ENCODE measurements at regions not wholly inside any gene's neighbourhood (a gene's known extent, or its start where the extent isn't known, plus 50 kb on each side); places are given as distances from the start of the nearest gene placed in this dataset.

- Histone ChIP-seq H4K91ac (ENCODE audit: low read depth, low read length, poor library complexity) (no peak overlapping the region), H2AK5ac (ENCODE audit: low read depth, low read length) (no peak overlapping the region), H3K4ac (ENCODE audit: low read length) (no peak overlapping the region), H3K9ac (ENCODE audit: low read depth, low read length, poor library complexity) (no peak overlapping the region), H2BK5ac (ENCODE audit: low read length) (no peak overlapping the region), H2BK15ac (ENCODE audit: low read length) (no peak overlapping the region), H3K4me3 (ENCODE audit: low read length in 2 of 2) (no peak overlapping the region), H3K9me3 (replicated peaks in 1 of 2; ENCODE audit: control insufficient read depth in 2 of 2, insufficient read depth in 1 of 2, low read depth in 1 of 2, low read length in 2 of 2) (no peaks in the 10 kb centered on the region), H2AFZ (ENCODE audit: low read length) (no peak overlapping the region), H3K18ac (ENCODE audit: low read length) (no peak overlapping the region), H3K14ac (ENCODE audit: low read length) (no peak overlapping the region), H3K4me1 (ENCODE audit: control insufficient read depth in 2 of 2, insufficient read depth in 1 of 2, low read depth in 1 of 2, low read length in 2 of 2) (peaks cover 0 to 6% of the 10 kb centered on the region in 2 donors), H3K27me3 (ENCODE audit: control insufficient read depth in 3 of 3, insufficient read depth in 3 of 3, low read depth in 1 of 3, low read length in 3 of 3) (no peaks in the 10 kb centered on the region), H2BK12ac (ENCODE audit: low read length) (no peak overlapping the region), H3K4me2 (ENCODE audit: insufficient read depth, low read length, poor library complexity, severe bottlenecking) (no peak overlapping the region), H2BK120ac (ENCODE audit: low read depth, low read length) (no peak overlapping the region), H3K23ac (ENCODE audit: low read depth, low read length, poor library complexity) (no peak overlapping the region), H3K79me1 (ENCODE audit: low read depth, low read length) (no peaks in the 10 kb centered on the region), H3K36me3 (replicated peaks in 1 of 2; ENCODE audit: control insufficient read depth in 2 of 2, insufficient read depth in 2 of 2, low read length in 2 of 2) (no peaks in the 10 kb centered on the region), H3K27ac (replicated peaks; ENCODE audit: low read length) (no peak overlapping the region), H4K8ac (ENCODE audit: low read depth, low read length) (no peak overlapping the region)
- no peak for DNase-seq (ENCODE audit: low spot score)
- no CpG with 5 or more reads among the region's 3 CpGs for WGBS, 2 donors (ENCODE audit: extremely low coverage in 2 of 2, insufficient read length in 2 of 2, insufficient replicate concordance in 1 of 2)
These were observed 199.2 kb downstream of the FAM170A start for GRCh38 chr5:119828541-119828940.

- Histone ChIP-seq H3K27ac (replicated peaks; ENCODE audit: low read length) (no peak overlapping the region), H3K23ac (ENCODE audit: low read depth, low read length, poor library complexity) (no peak overlapping the region), H2BK15ac (ENCODE audit: low read length) (no peak overlapping the region), H3K79me1 (ENCODE audit: low read depth, low read length) (no peaks in the 10 kb centered on the region), H4K8ac (ENCODE audit: low read depth, low read length) (no peak overlapping the region), H3K4me2 (ENCODE audit: insufficient read depth, low read length, poor library complexity, severe bottlenecking) (no peak overlapping the region), H3K9me3 (replicated peaks in 1 of 2; ENCODE audit: control insufficient read depth in 2 of 2, insufficient read depth in 1 of 2, low read depth in 1 of 2, low read length in 2 of 2) (no peaks in the 10 kb centered on the region), H3K18ac (ENCODE audit: low read length) (no peak overlapping the region), H2BK12ac (ENCODE audit: low read length) (no peak overlapping the region), H3K36me3 (replicated peaks in 1 of 2; ENCODE audit: control insufficient read depth in 2 of 2, insufficient read depth in 2 of 2, low read length in 2 of 2) (no peaks in the 10 kb centered on the region), H2AFZ (ENCODE audit: low read length) (no peak overlapping the region), H3K9ac (ENCODE audit: low read depth, low read length, poor library complexity) (no peak overlapping the region), H3K27me3 (ENCODE audit: control insufficient read depth in 3 of 3, insufficient read depth in 3 of 3, low read depth in 1 of 3, low read length in 3 of 3) (no peaks in the 10 kb centered on the region), H3K4me1 (ENCODE audit: control insufficient read depth in 2 of 2, insufficient read depth in 1 of 2, low read depth in 1 of 2, low read length in 2 of 2) (peaks cover 0 to 6% of the 10 kb centered on the region in 2 donors), H2BK120ac (ENCODE audit: low read depth, low read length) (no peak overlapping the region), H3K4ac (ENCODE audit: low read length) (no peak overlapping the region), H3K4me3 (ENCODE audit: low read length in 2 of 2) (no peak overlapping the region), H3K14ac (ENCODE audit: low read length) (no peak overlapping the region), H2BK5ac (ENCODE audit: low read length) (no peak overlapping the region), H4K91ac (ENCODE audit: low read depth, low read length, poor library complexity) (no peak overlapping the region), H2AK5ac (ENCODE audit: low read depth, low read length) (no peak overlapping the region)
- no peak for DNase-seq (ENCODE audit: low spot score)
These were observed 200.0 kb downstream of the FAM170A start for GRCh38 chr5:119829341-119829740.

GRCh38 chr5:119833176-119833575 is 203.8 kb downstream of the FAM170A start:
- Histone ChIP-seq H3K27ac (replicated peaks; ENCODE audit: low read length) (no peak overlapping the region), H3K23ac (ENCODE audit: low read depth, low read length, poor library complexity) (no peak overlapping the region), H3K18ac (ENCODE audit: low read length) (no peak overlapping the region), H2AK5ac (ENCODE audit: low read depth, low read length) (no peak overlapping the region), H2BK5ac (ENCODE audit: low read length) (no peak overlapping the region), H3K36me3 (replicated peaks in 1 of 2; ENCODE audit: control insufficient read depth in 2 of 2, insufficient read depth in 2 of 2, low read length in 2 of 2) (no peaks in the 10 kb centered on the region), H4K91ac (ENCODE audit: low read depth, low read length, poor library complexity) (no peak overlapping the region), H3K9me3 (replicated peaks in 1 of 2; ENCODE audit: control insufficient read depth in 2 of 2, insufficient read depth in 1 of 2, low read depth in 1 of 2, low read length in 2 of 2) (no peaks in the 10 kb centered on the region), H3K14ac (ENCODE audit: low read length) (no peak overlapping the region), H2BK12ac (ENCODE audit: low read length) (no peak overlapping the region), H3K4me3 (ENCODE audit: low read length in 2 of 2) (no peak overlapping the region), H3K4me1 (ENCODE audit: control insufficient read depth in 2 of 2, insufficient read depth in 1 of 2, low read depth in 1 of 2, low read length in 2 of 2) (peaks cover 0 to 6% of the 10 kb centered on the region in 2 donors), H2BK120ac (ENCODE audit: low read depth, low read length) (no peak overlapping the region), H3K79me1 (ENCODE audit: low read depth, low read length) (no peaks in the 10 kb centered on the region), H3K4ac (ENCODE audit: low read length) (no peak overlapping the region), H3K4me2 (ENCODE audit: insufficient read depth, low read length, poor library complexity, severe bottlenecking) (no peak overlapping the region), H4K8ac (ENCODE audit: low read depth, low read length) (no peak overlapping the region), H3K9ac (ENCODE audit: low read depth, low read length, poor library complexity) (no peak overlapping the region), H2AFZ (ENCODE audit: low read length) (no peak overlapping the region), H2BK15ac (ENCODE audit: low read length) (no peak overlapping the region), H3K27me3 (ENCODE audit: control insufficient read depth in 3 of 3, insufficient read depth in 3 of 3, low read depth in 1 of 3, low read length in 3 of 3) (no peaks in the 10 kb centered on the region)
- no CpG with 5 or more reads among the region's 4 CpGs for WGBS, 2 donors (ENCODE audit: extremely low coverage in 2 of 2, insufficient read length in 2 of 2, insufficient replicate concordance in 1 of 2)
- DNase-seq (ENCODE audit: low spot score) = no peak

GRCh38 chr5:119840175-119840574 is 210.8 kb downstream of the FAM170A start:
- Histone ChIP-seq H3K9ac (ENCODE audit: low read depth, low read length, poor library complexity) (no peak overlapping the region), H3K4me2 (ENCODE audit: insufficient read depth, low read length, poor library complexity, severe bottlenecking) (no peak overlapping the region)

More at GRCh38 chr5:119840175-119840574, 210.8 kb downstream of the FAM170A start:
- H2BK5ac ChIP-seq (ENCODE audit: low read length) = no peak overlapping the region
- H3K27me3 ChIP-seq (ENCODE audit: control insufficient read depth in 3 of 3, insufficient read depth in 3 of 3, low read depth in 1 of 3, low read length in 3 of 3) = no peaks in the 10 kb centered on the region
- no peak for DNase-seq (ENCODE audit: low spot score)
- H3K23ac ChIP-seq (ENCODE audit: low read depth, low read length, poor library complexity) = no peak overlapping the region
- H2BK12ac ChIP-seq (ENCODE audit: low read length) = no peak overlapping the region
- H3K4me3 ChIP-seq (ENCODE audit: low read length in 2 of 2) = no peak overlapping the region
- no peak overlapping the region for H2BK120ac ChIP-seq (ENCODE audit: low read depth, low read length)
- no peaks in the 10 kb centered on the region for H3K4me1 ChIP-seq (ENCODE audit: control insufficient read depth in 2 of 2, insufficient read depth in 1 of 2, low read depth in 1 of 2, low read length in 2 of 2)
- H2AFZ ChIP-seq (ENCODE audit: low read length) = no peak overlapping the region
- no peaks in the 10 kb centered on the region for H3K9me3 ChIP-seq (replicated peaks in 1 of 2; ENCODE audit: control insufficient read depth in 2 of 2, insufficient read depth in 1 of 2, low read depth in 1 of 2, low read length in 2 of 2)
- H2AK5ac ChIP-seq (ENCODE audit: low read depth, low read length) = no peak overlapping the region
- no peak overlapping the region for H3K27ac ChIP-seq (replicated peaks; ENCODE audit: low read length)
- H3K79me1 ChIP-seq (ENCODE audit: low read depth, low read length) = no peaks in the 10 kb centered on the region
- H3K18ac ChIP-seq (ENCODE audit: low read length) = no peak overlapping the region
- no peaks in the 10 kb centered on the region for H3K36me3 ChIP-seq (replicated peaks in 1 of 2; ENCODE audit: control insufficient read depth in 2 of 2, insufficient read depth in 2 of 2, low read length in 2 of 2)
- H3K4ac ChIP-seq (ENCODE audit: low read length) = no peak overlapping the region
- H4K91ac ChIP-seq (ENCODE audit: low read depth, low read length, poor library complexity) = no peak overlapping the region
- H3K14ac ChIP-seq (ENCODE audit: low read length) = no peak overlapping the region
- no peak overlapping the region for H4K8ac ChIP-seq (ENCODE audit: low read depth, low read length)
- no peak overlapping the region for H2BK15ac ChIP-seq (ENCODE audit: low read length)

Data from neuronal stem cell (in vitro differentiated cells).